ENCODE measurements at regions not wholly inside any gene's neighbourhood (a gene's known extent, or its start where the extent isn't known, plus 50 kb on each side); places are given as distances from the start of the nearest gene placed in this dataset.

DNA sequence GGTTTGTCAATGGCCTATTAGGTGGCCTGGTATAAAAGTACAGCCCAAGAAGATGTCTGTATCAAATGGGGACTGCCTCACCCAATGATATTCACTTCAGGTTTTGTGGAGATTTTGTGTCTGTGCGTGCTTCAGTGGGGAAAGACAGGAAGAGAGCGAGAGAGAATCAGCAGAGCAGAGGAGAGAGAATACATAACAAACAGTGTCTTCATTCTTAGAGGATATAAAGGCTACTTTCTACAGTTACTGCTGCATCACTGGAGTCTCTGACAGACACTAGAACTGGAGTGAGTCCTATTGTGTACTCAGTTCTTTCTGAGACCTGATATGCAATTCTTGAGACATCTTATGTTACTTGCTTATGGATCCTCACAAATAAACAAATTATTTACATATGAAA is 115.0 kb downstream of the CASP12 start:
- TF ChIP-seq POLR2AphosphoS5 (IDR thresholded peaks at IDR 0.05; ENCODE audit: low read depth, low read length) (no peak), SIN3A (IDR thresholded peaks at IDR 0.05; ENCODE audit: borderline replicate concordance, insufficient read depth, low read length) (no peak), FOXP2 (optimal IDR thresholded peaks at IDR 0.05; ENCODE audit: borderline replicate concordance, extremely low read depth, extremely low read length, insufficient read depth) (no peak)
- TF ChIP-seq, protein P1, sequence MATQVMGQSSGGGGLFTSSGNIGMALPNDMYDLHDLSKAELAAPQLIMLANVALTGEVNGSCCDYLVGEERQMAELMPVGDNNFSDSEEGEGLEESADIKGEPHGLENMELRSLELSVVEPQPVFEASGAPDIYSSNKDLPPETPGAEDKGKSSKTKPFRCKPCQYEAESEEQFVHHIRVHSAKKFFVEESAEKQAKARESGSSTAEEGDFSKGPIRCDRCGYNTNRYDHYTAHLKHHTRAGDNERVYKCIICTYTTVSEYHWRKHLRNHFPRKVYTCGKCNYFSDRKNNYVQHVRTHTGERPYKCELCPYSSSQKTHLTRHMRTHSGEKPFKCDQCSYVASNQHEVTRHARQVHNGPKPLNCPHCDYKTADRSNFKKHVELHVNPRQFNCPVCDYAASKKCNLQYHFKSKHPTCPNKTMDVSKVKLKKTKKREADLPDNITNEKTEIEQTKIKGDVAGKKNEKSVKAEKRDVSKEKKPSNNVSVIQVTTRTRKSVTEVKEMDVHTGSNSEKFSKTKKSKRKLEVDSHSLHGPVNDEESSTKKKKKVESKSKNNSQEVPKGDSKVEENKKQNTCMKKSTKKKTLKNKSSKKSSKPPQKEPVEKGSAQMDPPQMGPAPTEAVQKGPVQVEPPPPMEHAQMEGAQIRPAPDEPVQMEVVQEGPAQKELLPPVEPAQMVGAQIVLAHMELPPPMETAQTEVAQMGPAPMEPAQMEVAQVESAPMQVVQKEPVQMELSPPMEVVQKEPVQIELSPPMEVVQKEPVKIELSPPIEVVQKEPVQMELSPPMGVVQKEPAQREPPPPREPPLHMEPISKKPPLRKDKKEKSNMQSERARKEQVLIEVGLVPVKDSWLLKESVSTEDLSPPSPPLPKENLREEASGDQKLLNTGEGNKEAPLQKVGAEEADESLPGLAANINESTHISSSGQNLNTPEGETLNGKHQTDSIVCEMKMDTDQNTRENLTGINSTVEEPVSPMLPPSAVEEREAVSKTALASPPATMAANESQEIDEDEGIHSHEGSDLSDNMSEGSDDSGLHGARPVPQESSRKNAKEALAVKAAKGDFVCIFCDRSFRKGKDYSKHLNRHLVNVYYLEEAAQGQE (IDR thresholded peaks at IDR 0.05; ENCODE audit: insufficient read depth in 1 of 2, low read depth in 2 of 2, low read length in 2 of 2) = no peak
